ENCODE measurements at regions not wholly inside any gene's neighbourhood (a gene's known extent, or its start where the extent isn't known, plus 50 kb on each side); places are given as distances from the start of the nearest gene placed in this dataset.

GRCh38 chr2:161078211-161078539, 82.1 kb upstream of the TANK start:
- no peaks in the 10 kb centered on the region for H3K36me3 Mint-ChIP-seq (ENCODE audit: insufficient read depth)
- DNase-seq (ENCODE audit: low spot score, unreplicated experiment): no peak
- H3K4me3 Mint-ChIP-seq (ENCODE audit: low read depth): no peak overlapping the region
- H3K27ac Mint-ChIP-seq: no peak overlapping the region
- no peak for TF ChIP-seq CTCF (IDR thresholded peaks at IDR 0.05; ENCODE audit: unreplicated experiment)
- H3K9me3 Mint-ChIP-seq (ENCODE audit: low read depth): peaks cover 7% of the 10 kb centered on the region
- H3K4me1 Mint-ChIP-seq (ENCODE audit: low read depth): no peaks in the 10 kb centered on the region
- no peaks in the 10 kb centered on the region for H3K27me3 Mint-ChIP-seq

DNA sequence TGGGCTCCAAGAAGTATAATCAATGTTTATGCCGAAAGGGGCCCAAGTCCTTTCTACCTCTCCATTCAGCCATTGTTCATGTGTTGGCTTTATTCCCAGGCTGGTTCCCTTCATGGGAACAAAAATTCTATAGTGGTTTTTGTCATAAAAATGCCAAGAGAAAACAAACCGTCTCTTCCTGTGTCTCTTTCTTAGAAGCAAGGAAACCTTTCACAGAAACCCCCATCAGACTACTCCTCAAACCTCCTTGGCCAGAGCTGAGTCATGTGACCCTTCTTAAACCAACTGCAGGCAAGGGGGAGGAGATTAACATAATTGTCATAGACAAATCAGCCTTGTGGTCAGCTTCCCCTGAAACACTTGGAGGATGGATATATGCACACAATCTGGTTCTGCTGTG, 75.1 kb upstream of the TANK start:
- TF ChIP-seq CTCF (IDR thresholded peaks at IDR 0.05; ENCODE audit: unreplicated experiment): no peak
- H3K27me3 Mint-ChIP-seq: no peaks in the 10 kb centered on the region
- H3K4me3 Mint-ChIP-seq (ENCODE audit: low read depth): no peak overlapping the region
- DNase-seq (ENCODE audit: low spot score, unreplicated experiment): no peak
- no peaks in the 10 kb centered on the region for H3K4me1 Mint-ChIP-seq (ENCODE audit: low read depth)
- no peaks in the 10 kb centered on the region for H3K36me3 Mint-ChIP-seq (ENCODE audit: insufficient read depth)
- peaks cover 4% of the 10 kb centered on the region for H3K9me3 Mint-ChIP-seq (ENCODE audit: low read depth)
- H3K27ac Mint-ChIP-seq: no peak overlapping the region

DNA sequence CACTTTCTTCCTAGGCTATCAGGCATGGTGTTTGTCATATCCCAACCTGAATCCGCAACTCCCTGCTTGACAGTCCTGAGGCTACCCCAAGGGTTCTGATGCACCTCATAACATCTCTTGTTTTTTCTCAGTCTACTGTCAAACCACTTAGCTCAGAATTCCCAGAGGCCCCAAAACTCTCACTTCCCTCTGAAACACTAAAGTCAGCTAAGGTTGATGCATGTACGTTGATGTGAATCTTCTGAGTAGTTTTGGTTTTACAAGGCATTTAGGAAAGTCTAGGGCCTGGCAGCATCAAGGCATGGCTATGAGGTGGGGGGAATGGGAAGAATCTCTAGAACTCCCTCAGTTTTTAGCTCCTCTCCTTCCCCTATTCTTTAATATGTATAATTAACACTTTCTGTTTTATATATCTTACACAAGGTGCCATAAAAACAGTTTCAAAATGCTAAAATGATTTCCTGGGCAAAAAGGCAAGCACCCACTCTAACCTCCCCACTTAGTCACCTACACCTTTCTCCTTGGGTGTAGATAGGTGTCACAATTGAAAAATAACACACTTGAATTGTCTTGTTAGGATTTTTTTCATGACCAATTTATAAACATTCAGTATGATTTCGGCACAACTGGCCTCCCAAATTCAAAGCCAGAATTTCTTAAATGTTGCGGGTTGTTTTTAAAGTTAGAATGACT, 71.4 kb upstream of the TANK start:
- no peak overlapping the region for H3K4me3 Mint-ChIP-seq (ENCODE audit: low read depth)
- H3K36me3 Mint-ChIP-seq (ENCODE audit: insufficient read depth): no peaks in the 10 kb centered on the region
- peaks cover 4% of the 10 kb centered on the region for H3K9me3 Mint-ChIP-seq (ENCODE audit: low read depth)
- no peak overlapping the region for H3K27ac Mint-ChIP-seq
- TF ChIP-seq CTCF (IDR thresholded peaks at IDR 0.05; ENCODE audit: unreplicated experiment): no peak
- no peaks in the 10 kb centered on the region for H3K27me3 Mint-ChIP-seq
- DNase-seq (ENCODE audit: low spot score, unreplicated experiment): no peak
- H3K4me1 Mint-ChIP-seq (ENCODE audit: low read depth): no peaks in the 10 kb centered on the region

GRCh38 chr2:161090411-161090810, 69.8 kb upstream of the TANK start:
- Mint-ChIP-seq H3K9me3 (ENCODE audit: low read depth) (peaks cover 2% of the 10 kb centered on the region), H3K36me3 (ENCODE audit: insufficient read depth) (no peaks in the 10 kb centered on the region), H3K27me3 (no peaks in the 10 kb centered on the region), H3K27ac (no peak overlapping the region), H3K4me3 (ENCODE audit: low read depth) (no peak overlapping the region), H3K4me1 (ENCODE audit: low read depth) (peaks cover 3% of the 10 kb centered on the region)
- no peak for DNase-seq (ENCODE audit: low spot score, unreplicated experiment)
- no peak for TF ChIP-seq CTCF (IDR thresholded peaks at IDR 0.05; ENCODE audit: unreplicated experiment)

DNA sequence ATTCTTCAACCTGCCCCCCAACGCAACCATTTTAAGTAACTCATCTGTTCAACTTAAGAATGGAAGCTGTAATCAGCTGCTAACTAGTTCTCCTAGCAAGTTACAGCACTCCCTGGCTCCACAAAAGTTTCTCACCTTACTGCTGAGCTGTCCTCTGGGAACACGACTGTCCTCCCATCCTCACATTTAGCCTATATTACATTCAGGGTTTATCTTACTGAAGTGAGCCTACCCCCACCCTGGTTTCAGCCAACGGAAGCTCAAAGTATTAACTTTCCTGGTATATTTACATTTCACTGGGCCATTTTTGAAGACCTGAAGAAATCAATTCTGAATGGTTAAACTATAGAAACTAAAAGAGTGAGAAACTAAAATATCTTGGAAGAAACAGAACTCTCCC, 64.9 kb upstream of the TANK start:
- Mint-ChIP-seq H3K36me3 (ENCODE audit: insufficient read depth) (peaks cover 3% of the 10 kb centered on the region), H3K9me3 (ENCODE audit: low read depth) (peaks cover 4% of the 10 kb centered on the region), H3K4me1 (ENCODE audit: low read depth) (peaks cover 6% of the 10 kb centered on the region), H3K27me3 (no peaks in the 10 kb centered on the region), H3K4me3 (ENCODE audit: low read depth) (no peak overlapping the region), H3K27ac (no peak overlapping the region)
- TF ChIP-seq CTCF (IDR thresholded peaks at IDR 0.05; ENCODE audit: unreplicated experiment): no peak
- DNase-seq (ENCODE audit: low spot score, unreplicated experiment): no peak
